AG09319 (cell line): ENCODE measurements at regions not wholly inside any gene's neighbourhood (a gene's known extent, or its start where the extent isn't known, plus 50 kb on each side); places are given as distances from the start of the nearest gene placed in this dataset.

Experiments
- DNase-seq: peaks from one replicate; pipeline ENCODE4 v3.0.0-alpha.2; 2010; ENCODE audit warnings: low read depth; ENCODE audit errors: extremely low read depth
- CTCF ChIP-seq: IDR thresholded peaks from 2 replicates; pipeline ENCODE4 v1.5.1; 2011; ENCODE audit warnings: low read depth, mild to moderate bottlenecking, inconsistent platforms, low read length, moderate library complexity

DNA sequence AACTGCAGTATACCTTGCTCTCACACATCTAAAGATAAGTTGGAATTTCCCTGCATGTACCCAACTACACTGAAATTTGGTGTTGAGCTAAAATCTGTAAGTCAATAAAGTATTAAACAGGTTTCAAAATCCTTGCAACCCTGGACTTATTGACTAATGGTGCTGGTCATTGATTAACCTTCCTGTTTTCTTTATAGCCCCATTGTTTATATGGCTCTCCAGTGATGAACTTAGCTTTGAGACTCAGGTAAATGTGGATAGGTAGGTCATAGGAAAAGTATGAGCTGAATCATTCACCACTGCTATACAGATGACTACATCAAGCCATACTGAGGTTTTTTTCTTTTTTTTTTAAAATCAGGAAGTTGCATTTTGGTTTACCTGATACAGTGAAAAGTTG, 132.7 kb downstream of the FAT3 start:
- no peak for TF ChIP-seq CTCF
- DNase-seq = no peak

DNA sequence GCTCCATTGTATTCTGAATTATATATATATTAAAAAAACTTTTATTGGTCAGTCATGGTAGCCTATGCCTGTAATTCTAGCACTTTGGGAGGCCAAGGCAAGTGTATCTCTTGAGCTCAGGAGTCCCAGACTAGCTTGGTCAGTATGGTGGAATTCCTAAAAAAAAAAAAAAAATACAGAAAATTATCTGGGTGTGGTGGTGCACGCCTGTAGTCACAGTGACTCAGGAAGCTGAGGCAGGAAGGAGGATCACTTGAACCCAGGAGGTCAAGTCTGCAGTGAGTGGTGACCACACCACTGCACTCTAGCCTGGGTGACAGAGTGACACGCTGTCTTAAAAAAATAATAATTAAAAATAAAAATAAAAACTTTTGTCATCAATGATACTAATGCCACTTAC, 133.2 kb downstream of the FAT3 start:
- DNase-seq = no peak
- no peak for TF ChIP-seq CTCF

DNA sequence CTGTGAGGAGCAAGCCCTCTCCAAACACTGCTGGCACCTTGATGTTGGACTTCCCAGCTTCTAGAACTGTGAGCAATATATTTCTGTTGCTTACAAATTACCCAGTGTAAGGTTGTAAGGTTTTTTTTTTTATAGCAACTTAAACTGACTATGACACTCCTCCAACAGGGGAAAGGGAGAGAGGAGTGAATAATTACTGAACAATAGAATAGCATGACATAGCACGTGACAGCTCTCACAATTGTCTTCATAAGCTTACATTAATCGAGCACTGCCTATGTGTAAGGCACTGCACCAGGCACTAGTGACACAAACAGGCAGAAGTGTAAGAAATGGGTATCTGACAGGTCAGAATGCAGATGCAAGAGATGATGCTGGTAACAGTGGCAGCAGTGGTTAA, 136.9 kb downstream of the FAT3 start:
- DNase-seq = no peak
- no peak for TF ChIP-seq CTCF

- no peak for TF ChIP-seq CTCF
- DNase-seq = no peak
Observed at GRCh38 chr11:92362989-92363388, 138.4 kb downstream of the FAT3 start.

DNA sequence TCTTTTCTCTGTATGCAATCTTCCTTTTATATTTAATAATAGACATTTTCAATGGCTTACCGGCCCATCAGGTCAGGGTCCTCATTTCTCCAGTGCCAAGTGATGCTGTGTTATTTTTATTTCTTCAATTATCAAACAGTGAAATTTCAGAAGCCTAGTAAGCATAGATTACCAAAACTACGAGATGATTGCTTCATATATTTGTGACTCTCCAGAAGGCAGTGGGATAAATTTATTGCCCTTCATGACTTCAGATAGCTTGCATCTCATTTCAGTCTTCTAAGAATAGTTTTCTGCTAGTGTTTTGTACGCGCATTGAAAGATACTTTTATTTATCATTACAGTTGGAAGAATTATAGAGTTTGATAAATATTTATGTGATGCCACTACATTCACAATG, 139.6 kb downstream of the FAT3 start:
- DNase-seq = no peak
- TF ChIP-seq CTCF = no peak

- no peak for DNase-seq
- TF ChIP-seq CTCF = no peak
Observed at GRCh38 chr11:92376146-92376599, 151.6 kb downstream of the FAT3 start.

GRCh38 chr11:92376680-92377079, 152.1 kb downstream of the FAT3 start:
- DNase-seq = no peak
- TF ChIP-seq CTCF = no peak

DNA sequence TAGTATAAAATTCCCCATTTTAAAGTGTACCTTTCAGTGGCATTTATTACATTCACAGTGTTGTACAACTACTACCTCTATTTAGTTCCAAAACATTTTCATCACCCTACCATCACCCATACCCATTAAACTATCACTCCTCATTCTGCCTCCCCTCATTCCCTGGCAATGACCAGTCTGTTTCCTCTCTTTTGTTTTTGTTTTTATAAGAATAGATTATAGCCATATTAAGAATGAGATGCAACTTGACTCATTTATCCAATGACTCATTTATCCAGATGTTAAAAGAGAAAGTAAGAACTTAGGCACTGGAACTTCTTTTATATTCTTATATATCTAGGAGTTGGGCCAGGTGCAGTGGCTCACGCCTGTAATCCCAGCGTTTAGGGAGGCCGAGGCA, 156.3 kb downstream of the FAT3 start:
- no peak for TF ChIP-seq CTCF
- DNase-seq = no peak
